Muscle of arm (tissue), 1 donor: ENCODE measurements at regions not wholly inside any gene's neighbourhood (a gene's known extent, or its start where the extent isn't known, plus 50 kb on each side); places are given as distances from the start of the nearest gene placed in this dataset.
A peak's percentile ranks its signal among the peaks of the same experiment; 100 is the strongest.
"Not testable (repeated sequence)": the region's sequence is repeated elsewhere in the genome, so short reads cannot be mapped to it uniquely, and the experiment has no call there.

Experiments
- DNase-seq: peaks from one replicate; pipeline ENCODE4 v3.0.0-alpha.2; 2013

DNA sequence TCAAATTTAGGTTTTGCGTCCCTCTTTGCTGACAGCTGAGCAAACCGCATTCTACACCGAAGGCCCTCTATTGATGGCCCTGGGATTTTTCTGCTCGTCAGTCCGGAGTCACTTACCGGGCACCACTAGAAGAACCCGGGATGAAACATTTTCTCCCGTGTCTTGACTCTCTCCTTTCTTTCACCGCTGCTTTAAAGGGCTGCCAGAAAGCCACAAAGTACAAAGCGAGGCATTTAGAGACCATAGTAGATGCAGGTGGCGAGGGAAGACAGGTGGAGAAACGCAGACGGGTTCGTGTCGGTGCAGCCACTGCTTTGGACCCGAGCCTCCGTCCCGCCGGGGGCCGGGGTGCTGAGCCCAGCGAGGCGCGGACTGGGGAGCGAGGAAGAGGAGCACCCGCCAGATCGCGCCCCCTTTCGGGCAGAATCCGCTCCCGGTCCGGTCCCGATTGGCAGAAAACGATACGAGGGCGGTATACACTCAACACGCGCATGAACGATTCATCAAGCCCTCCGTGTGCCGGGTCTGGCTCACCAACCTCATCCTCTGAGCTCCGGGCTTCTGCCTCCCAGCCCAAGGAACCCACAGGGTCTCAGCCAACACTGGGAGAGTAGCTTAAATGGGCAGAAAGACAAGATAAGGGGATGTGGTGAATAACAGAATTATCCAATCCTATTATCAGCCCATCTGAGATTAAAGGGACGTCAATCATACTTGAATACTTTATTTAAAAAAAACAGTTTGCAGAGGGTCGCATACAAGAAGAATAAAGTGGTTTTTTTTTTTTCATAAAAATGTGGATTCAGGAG lies 84.9 kb downstream of the TRIM27 start:
- peak; percentile 75 for DNase-seq

DNA sequence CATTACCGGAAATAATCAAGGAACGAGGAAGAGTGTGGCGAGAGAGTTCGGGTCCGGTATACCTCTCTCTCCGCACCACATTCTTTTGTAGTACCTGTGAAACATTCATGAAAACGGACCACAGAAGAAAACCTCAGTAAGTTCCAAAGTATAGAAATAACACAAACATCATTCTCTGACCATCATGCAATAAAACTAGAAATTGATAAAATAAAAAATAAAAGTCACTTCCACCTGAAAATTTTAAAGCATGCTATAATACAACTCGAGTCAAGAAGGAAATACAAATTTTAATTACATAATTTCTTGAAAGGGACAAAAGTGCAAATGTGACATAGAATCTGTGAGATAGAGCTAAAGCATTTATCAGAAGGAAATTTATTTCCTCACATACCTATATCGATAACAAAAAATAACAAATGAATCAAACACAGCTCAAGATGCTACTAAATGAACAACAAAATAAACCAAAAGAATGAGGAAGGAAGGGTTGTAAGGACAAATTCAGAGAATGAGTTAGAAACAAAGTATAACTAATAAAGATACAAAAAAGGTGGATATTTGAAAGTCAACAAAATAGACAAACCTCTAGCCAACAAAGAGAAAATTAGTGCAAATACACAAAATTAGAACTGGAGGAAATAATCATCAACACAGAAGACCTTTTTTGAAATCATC lies 84.2 kb downstream of the TRIM27 start:
- no peak for DNase-seq

DNA sequence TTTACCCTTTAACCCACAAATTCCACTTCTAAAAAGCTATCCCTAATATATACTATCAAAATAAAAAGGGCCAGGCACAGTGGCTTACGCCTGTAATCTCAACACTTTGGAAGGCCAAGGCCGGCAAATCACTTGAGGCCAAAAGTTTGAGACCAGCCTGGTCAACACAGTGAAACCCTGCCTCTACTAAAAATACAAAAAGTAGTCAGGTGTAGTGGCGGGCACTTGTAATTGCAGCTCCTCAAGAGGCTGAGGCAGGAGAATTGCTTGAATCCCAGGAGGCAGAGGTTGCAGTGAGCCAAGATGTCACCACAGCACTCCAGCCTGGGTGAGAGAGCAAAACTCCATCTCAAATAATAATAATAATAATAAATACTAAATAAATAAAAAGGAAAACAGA lies 82.5 kb downstream of the TRIM27 start:
- no peak for DNase-seq

DNA sequence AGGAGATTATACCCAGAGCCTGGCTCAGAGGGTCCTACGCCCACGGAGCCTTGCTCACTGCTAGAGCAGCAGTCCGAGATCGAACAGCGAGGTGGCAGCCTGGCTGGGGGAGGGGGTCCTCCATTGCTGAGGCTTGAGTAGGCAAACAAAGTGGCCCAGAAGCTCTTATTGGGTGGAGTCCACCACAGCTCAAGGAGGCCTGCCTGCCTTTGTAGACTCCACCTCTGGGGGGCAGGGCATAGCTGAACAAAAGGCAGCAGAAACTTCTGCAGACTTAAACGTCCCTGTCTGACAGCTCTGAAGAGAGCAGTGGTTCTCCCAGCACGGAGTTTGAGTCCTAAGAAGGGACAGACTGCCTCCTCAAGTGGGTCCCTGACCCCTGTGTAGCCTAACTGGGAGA lies 75.0 kb downstream of the TRIM27 start:
- DNase-seq = not testable (repeated sequence)
